ENCODE measurements at regions not wholly inside any gene's neighbourhood (a gene's known extent, or its start where the extent isn't known, plus 50 kb on each side); places are given as distances from the start of the nearest gene placed in this dataset.

DNA sequence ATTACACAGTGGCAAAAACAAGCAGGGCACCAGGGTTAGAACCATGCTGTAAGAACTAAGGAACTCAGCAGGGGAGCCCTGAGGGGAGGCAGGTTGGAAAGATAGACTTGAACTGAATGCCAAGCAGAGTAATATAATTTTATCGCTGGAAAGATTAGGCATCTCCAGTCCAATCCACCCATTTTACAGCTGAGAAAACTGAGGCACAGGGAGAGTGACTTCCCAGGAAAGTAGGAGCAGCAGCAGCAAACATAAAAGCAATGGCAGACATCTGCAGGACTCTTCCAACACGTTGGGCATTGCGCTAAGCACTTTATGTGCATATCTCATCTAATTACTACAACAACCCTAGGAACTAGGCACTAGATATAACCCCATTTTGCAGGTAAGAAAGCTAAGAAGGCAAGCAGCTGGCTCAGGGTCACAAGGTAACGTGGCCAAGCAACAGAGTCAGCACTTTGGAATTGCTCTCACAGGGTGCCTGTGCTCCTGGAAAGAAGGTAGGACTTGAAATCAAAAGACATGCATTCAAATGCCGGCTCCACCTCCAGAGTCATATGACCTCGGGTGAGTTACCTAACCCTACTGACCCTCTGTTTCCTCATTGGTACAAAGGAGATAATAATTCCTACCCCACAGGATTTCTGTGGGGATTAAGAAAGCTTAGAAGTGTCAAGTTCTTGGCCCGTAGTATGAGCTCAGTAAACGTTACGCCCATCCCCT, 215.3 kb downstream of the BARX2 start:
- DNase-seq, result no peak

DNA sequence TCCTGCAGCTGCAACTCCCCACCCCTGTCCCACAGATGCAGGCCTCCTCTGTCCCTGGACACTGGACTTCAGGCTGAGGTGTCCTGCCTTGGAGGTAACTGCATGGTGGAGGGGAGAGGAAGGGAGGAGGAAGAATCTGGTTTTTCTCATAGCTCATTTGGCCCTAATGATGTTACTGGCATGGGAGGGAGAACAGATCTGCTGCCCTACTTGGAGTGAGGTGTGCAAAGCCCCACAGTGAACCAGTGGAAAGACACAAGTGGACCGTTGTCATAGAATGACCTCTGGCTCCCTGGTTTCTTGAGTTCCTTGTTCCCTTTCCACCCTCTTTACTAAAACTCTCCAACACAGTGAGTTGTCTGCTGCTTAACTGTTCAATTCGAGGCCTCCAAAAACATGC, 215.9 kb downstream of the BARX2 start:
- no peak for DNase-seq

DNA sequence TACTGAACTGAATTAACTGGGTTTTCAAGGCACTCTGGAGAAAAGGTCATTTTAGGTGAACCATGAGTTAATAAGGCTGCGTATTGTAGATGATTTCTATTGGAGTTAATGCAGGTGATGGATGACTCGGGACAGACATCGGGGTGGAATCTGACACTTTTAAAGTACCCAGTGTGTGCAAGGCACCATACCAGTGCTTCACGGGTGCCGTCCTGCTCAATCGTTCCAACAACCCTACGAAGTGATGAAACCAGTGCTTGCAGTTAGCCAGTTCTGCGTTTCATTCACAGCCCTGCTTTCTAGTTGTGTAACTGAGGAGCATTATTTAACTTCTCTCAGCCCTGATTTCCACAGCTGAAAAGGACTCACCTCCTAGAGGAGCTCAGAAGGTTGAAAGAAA, 216.5 kb downstream of the BARX2 start:
- no peak for DNase-seq

- no peak for DNase-seq
Observed at GRCh38 chr11:129593098-129593497, 217.4 kb downstream of the BARX2 start.

- no peak for DNase-seq
Observed at GRCh38 chr11:129595038-129595962, 219.7 kb downstream of the BARX2 start.

DNA sequence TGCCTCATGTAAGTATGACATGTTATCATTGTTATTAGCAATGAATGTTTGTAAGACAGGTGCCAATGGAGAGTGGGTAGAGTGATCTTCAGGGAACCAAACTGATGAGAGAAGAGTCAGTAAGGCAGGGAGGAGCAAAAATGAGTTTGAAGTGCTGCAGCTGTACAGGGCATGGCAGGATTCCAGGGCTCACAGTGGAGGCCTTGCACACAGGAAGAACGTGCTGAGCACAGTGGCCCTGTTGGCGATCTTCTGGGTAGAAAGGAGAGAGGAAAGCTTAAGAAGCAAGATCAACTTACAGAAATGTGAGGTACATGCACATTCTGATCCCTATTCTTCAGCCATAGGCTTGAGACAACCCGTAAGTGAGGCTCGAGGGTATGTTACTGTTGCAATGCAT, 219.3 kb upstream of the TMEM45B start:
- DNase-seq, result no peak

DNA sequence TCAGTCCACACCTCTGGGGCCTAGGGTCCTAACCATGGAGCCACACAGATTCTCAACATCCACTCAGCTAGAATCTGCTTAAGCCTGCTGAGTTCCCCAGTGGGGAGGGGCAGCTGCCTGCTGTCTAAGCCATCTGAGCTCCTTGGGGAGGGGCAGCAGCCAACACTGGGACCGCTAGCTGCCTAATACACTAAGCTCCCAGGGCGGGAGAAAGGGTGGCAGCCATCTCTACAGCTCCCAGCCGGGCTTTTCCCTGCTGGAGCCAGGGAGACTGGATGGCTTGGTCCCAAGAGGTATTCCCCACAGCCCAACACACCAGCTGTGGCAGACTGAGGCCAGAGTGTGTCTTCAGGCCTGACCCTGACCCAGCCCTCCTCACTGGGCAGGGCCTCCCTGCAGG, 217.3 kb upstream of the TMEM45B start:
- DNase-seq, result no peak

DNA sequence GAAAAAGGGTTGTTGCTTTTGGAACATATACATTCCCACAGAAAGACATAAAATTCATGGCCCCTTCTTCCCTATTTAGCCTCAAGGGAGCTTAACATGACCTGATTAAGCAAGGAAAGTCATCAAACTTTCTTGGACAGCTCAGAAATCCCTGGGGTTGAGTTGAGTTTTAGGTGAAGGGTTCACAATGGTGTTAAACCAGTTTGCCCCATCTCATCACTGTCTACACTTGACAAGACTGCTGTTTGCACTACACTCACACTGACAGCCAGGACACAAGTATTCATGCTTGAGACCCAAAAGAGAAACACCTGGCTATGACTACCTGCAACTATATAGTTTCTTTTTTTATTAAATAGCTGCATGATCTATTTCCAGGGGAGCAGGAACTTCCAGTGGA, 209.8 kb upstream of the TMEM45B start:
- no peak for DNase-seq

- no peak for DNase-seq
Observed at GRCh38 chr11:129608711-129609110, 206.9 kb upstream of the TMEM45B start.

- DNase-seq, result no peak
Observed at GRCh38 chr11:129610125-129610524, 205.5 kb upstream of the TMEM45B start.

DNA sequence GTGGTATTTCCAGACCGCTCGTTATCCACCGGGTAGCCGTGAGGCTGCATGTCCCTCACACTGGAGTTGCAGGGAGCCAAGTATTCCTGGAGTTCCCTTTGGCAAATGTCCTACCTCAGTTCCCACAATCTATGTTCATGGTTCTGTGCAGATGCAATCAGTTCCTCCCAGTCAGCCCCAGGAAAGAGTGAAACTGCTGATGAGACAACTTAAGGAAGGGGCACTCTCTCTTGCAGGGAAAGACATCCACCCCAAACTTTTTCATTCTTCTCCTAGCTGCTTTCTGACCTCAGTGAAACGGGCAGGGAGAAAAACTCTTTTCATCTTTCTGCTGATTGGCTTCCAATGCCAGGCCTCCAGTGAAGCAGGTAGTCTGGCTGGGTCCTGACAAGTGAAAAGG, 205.1 kb upstream of the TMEM45B start:
- no peak for DNase-seq

GRCh38 chr11:129611661-129612446, 203.8 kb upstream of the TMEM45B start:
- DNase-seq, result no peak

GRCh38 chr11:129612447-129612961, 203.1 kb upstream of the TMEM45B start:
- DNase-seq, result no peak

GRCh38 chr11:129613071-129613470, 202.6 kb upstream of the TMEM45B start:
- no peak for DNase-seq

GRCh38 chr11:129614256-129614944, 201.2 kb upstream of the TMEM45B start:
- DNase-seq, result no peak

GRCh38 chr11:129618046-129618569, 197.5 kb upstream of the TMEM45B start:
- DNase-seq, result no peak

DNA sequence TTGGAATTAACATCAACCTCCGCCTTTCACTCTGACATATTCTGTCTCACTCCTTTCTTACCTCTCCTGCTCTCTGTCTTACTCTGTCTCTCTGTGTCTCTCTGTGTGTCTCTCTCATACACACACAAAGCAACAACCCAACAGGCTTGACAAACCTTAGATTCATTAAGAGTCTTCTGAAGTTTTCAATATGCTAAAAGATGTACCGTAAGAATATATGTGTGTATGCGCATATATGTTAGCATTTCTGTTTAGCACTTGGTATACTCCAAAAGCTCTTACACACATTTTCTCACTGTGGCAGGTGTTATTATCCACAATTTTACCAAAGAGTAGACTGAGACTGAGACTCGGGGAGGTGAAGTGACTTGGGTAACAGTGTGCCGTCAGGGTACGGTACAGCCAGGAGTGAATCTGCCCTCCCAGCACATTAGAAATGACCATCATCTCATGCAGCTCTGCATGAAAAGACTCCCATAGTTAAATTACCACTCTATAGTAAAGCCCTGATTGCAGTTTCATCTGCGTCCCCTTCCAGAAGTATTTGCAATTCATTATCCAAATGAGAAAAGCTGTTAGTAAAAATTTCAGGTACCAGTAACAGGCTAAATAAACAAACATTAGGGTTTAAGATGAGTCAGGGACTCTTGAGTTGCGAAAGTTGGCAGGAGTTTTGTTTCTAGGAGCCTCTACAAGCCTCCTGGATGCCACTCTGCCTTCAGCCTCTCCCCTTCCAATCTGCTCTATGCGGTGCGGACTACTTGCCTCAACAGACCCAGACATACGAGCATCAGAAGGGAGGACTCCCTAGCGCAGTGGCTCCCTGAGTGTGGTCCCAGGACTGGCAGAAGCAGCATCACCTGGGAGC, 195.2 kb upstream of the TMEM45B start:
- peak; percentile 5 for DNase-seq

DNA sequence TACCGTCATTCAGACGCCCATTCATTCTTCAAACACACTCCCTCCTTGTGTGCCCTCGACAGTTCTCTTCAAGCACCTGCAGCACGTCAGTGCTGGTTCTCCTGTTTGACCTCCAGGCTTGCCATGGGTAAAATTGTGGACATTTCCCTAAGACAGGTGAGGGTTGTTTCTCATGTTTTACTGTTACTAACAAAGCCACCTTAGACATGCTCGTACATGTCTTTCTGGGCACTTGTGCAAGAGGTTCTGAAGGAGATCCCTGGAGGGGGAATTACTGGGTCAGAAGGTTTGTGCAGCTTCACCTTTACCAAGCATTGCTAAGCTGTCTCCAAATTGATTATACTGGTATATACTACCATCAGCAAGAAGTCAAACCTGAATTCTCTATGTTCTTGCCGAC, 189.7 kb upstream of the TMEM45B start:
- DNase-seq, result no peak

DNA sequence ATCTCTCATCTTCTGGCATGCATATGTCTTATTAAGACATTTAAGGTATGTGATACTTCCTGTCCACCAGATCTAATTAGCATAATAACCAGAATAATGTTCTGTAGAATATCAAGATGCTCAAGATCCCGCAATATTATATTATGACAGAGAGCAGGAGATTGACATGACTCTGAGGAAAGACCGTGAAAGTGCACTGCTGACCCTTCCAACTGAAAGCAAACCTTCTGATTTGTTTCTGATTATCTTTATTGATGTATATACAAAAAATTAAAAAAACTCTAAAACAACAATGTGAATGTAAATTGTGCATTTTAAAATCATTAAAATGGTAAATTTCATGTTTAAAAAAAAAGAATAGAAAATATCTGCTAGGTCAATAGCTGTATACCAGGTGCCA, 184.4 kb upstream of the TMEM45B start:
- DNase-seq, result no peak

DNA sequence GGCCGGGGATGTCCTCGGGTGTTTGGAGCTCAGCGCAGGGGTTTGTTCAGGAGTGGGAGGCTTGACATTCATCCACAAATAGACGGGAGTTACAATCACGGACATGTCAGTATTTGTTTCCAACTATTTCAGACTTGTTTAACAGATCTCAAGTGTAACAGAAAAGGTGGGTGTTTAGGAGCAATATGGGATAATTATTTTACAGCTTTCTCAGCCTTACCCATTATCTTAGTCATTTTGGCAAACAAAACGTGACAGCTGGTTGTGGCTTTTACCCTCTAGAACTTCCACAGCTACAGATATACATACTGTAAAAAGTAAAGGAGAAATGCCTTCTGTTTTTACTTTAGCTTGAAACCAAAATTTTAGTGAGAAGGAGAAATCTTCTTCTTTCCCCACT, 178.7 kb upstream of the TMEM45B start:
- DNase-seq, result no peak

- no peak for DNase-seq
Observed at GRCh38 chr11:129637473-129637872, 178.2 kb upstream of the TMEM45B start.
